HG02588 (cell line): ENCODE measurements at regions not wholly inside any gene's neighbourhood (a gene's known extent, or its start where the extent isn't known, plus 50 kb on each side); places are given as distances from the start of the nearest gene placed in this dataset.

Experiments used
- ATAC-seq: cut with Tn5 transposase; IDR thresholded peaks from one replicate; pipeline ENCODE4 v1.9.1; 2021; ENCODE audit warnings: mild to moderate bottlenecking, moderate library complexity; ENCODE audit not compliant: unreplicated experiment

DNA sequence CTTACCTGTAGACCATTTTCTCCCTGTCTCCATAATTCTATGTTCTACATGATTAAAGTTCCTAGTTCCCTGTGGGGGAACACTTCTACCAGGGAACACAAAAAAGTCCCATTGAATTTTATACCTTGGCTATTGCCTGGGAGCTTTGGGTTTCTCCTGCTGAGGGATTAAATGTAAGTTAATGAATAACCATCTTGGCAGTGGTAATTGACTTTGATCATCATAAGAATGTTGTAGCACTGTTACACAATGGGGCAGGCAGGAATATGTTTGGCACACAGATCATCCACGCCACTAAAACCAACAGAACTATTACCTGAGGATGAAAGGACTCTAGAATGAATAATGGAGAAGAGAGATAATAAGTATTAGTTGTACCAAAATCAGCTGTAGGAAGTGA, 1106.2 kb upstream of the GJE1 start:
- no peak for ATAC-seq

DNA sequence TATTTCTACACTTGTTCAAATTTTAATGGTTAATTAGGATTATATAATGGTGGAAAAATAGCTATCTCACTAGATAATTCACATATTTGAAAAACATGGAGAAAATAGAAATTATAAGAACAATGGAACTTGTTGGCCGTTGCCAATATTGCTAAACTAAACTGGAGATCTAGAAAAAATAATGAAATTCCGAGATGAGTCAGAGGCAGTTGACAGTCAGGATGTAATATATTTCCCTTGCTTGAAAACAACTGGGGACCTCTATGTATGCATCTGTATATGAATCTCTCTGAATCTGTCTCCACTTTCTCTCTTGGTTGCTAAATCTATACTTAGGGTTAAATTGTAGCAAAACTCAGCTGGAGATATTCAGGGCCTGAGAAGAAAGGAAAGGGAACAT, 1108.2 kb upstream of the GJE1 start:
- no peak for ATAC-seq

DNA sequence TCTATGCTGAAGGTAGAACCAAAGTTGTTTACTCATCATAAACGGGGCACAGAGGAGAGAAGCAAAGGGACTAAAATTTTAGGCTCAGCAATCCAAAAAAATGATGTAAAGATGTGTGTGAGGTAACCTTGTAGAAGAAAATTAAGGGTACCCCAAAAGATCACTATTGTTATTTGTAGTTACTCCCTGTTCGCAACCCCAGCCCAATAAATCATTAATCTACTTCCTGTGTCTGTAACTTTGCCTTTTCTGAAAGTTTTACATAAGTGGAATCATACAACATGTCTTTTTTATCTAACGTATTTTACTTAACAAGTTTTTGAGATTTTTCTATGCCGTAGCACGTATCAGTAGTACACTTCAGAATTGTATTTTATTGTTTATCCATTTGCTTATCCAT, 1114.8 kb upstream of the GJE1 start:
- ATAC-seq, result no peak

DNA sequence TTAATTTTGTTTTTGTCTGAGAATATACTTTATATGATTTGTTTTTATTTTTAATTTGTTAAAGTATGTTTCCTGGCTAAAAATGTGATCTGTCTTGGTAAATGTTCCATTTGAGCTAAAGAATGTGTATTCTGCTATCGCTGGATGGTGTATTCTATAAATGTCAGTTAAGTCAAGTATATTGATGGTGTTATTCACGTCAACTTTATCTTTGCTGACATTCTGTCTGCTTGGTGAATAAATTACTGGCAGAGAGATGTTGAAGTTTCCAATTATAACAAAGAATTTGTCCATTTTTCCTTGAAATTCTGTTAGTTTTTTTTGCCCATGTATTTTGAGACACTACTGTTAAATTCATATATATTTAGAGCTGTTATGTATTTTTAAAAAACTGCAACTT, 1131.8 kb upstream of the GJE1 start:
- no peak for ATAC-seq

DNA sequence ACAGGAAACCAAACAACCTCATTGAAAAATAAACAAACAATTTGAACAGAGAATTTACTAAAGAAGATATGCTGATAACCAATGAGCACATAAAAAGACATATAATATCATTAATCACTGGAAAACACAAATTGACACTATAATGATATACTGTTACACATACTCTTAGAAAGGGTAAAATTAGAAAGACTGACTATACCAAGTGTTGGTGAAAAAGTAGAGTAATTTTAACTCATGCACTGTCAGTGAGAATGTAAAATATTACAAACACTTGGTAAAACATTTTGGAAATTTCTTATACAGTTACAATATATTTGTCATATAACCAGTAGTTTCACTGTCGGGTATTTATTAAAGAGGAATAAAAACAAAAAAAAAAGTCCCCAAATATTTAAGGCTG, 1139.2 kb upstream of the GJE1 start:
- no peak for ATAC-seq

DNA sequence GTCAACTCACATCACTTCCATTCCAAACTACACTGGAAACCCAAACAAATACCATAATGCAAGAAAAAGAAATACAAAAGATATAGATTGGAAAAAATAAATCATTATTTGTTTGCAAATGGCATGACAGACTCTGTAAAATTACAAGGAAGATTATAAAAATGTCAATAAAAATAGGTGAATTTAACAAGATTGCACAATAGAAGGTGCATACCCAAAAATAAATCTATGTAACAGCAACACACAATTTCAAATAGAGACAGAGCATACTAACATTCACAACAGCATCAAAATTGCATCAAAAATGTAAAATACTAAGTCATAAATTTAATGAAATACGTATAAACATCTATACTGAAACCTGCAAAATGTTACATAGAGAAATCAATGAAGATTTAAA, 1140.0 kb upstream of the GJE1 start:
- no peak for ATAC-seq

DNA sequence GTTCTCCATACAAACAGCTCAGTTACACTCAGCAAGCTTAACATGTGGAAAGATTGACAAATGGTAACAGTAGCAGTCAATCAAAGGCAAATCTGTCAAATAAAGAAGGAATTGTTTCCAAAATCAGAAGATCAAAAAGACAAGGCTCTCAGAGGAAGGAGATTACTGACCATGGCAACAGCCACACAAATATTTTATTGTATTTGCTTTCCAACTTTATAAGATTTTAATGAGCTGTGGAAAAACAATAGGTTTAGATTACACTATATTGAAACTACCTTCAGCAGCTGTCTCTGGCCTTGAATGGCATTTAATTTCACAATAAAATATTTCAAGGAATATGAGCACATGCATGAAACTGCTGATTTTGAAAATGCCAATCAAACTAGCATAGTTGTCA, 1143.9 kb upstream of the GJE1 start:
- no peak for ATAC-seq

DNA sequence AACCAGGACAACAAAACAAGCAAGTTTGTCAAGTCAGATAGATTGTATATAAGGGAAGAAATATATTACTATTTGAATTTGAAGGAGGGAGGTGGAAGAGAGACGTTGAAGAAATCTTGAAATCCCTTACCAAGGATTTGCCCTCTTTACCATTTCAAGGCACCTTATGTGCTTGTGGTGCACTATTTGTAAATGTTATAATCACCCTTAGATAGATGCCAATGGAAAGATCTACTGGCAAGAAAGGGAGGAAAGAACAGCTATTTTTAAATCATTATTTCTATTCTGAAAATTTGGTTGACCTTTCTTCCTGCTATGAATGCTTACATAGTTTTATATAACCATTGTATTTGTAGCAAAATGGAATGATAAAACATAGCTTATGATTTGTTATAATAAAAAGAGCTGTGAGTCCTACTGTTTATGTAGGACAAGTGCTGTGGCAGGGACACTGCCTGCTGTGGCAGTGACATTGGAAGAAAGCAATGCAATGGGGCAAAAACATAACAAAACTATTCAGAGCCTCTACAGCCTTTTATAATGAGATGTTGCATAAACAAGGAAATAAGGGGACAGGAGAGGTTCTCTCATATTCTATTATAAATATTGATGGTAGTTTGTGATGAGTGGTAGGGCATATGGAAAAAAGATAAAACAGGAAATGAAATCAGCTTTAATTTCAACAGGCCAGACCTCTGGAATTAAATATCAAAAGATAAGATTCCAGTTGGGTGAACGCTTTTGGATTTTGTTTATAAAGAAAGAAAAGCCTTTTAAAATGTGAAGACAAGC, 1145.2 kb upstream of the GJE1 start:
- ATAC-seq, result no peak

DNA sequence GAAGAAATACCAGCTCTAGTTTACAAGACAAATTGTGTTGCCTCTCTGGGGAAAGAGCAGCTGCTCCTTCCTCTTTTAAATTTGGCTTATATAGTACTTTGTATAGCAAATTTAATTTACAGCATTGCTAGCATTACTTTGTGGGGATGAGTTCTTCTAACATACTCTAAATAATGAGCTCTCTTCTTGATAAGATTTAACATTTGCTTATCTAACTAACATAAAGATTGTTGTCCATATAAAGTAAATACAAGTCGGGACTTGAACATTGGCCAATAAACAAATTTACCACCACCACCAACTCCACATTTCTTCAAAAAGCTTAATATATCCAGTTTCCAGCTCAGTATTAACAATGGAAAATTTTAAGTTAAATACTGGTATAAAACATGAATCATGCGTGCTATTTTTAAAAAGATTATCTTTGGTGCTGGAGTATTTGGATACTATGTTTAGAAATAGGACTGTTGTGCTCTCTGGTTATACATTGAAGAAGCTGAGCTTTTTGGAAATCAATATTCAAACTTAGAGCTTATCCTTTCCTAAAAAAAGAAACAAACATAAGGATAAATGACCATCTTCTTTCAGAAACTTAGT, 1146.9 kb upstream of the GJE1 start:
- no peak for ATAC-seq

DNA sequence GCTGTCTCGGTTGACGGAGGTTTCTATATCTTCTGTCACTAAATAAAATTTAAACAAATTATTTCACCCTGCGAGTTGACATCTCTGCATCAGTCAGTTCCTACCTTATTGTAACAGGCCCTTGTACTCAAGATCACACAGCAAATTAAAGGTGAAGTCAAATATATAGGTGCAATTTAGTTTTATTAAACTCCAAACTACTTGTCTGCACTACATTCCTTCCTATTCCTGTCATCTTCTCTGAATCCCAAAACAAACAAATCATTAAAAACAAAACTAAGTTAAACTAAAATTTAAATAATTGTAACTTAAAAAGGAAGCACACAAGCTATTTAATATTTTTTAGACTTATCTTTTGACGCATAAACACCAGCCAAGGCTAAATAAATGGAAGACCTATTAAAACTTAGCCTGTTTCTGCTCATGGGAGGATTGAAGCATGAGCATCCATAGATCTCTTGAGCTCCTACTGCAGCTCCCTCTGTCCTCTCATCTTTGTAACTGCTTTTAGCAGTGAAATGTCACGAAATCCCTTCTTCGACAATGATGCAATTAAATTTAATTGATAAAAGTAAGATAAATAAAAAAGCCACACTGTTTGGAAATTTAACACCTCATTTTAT, 1152.3 kb upstream of the GJE1 start:
- no peak for ATAC-seq

DNA sequence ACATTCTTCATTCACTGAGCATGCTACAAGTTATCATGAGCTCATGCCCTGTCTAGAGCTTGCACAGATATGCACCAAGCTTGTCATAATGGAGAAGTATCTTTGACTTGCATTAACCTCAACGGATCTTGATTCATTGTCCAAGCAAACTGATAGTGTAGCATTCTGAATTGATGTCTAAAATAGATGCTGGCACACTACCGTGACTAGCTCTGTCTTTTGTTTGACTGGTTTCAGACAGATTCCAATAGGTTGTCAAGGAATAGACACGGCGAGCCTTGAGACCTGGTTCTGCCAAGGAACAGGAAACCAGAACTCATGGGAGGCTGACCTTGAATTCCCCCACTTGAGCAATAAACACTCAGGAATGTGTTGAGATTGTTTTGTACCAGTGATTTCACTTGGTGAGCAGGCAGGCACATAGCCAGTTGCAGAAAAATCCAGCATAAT, 1153.1 kb upstream of the GJE1 start:
- no peak for ATAC-seq

DNA sequence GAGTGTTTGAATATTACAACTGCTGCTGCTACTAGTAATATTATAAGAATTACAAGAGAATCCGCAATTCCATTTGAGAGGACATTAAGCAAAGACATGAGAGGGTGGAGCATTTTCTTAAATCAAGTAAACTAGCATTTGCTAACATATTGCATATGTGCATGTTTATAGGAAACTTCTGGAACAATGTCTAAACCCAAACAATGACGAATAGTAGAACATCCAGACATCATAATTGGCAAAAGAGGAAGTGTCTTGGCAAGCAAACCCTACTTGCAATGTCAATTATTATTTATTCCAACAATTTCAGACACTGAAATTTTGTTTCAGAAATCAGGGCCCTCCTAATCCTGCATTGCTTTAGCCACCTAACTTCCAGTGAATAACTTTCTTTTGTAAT, 1155.3 kb upstream of the GJE1 start:
- no peak for ATAC-seq

DNA sequence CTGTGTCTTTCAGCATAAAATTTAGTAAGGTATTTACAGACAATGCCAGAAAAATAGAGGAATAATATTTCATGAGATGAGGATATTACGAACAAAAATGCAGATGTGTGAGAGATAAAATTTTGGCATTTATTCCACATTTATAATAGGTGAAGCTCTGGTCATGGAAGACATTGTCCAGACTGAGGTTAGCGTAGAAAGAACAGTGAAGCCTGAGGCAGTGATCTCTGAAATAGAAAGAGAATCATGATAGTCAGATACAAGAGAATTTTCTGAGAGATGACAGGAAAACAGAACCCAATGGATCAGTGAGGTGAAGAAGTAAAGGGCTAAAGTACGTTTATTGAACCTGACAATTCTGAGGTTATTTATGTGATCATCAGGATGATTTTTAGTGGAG, 1155.9 kb upstream of the GJE1 start:
- no peak for ATAC-seq

DNA sequence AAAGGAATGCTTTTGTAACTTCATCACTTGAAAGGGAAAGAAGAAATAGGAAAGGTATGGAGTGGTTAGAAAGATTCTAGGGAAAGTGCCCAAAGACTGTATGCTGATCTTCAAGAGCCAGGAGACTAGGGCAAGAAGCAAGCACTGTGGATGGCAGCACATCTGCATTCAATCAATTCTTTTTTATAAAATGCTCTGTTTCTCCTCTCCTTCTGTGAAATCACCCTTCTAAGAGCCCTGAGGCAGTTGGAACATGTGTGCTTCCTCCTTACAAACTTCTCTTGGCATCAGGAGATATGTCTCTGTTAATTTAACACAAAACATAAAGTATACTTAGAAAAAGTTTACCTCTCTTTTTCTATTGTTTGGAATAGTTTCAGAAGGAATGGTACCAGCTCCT, 1162.2 kb upstream of the GJE1 start:
- ATAC-seq, result no peak

DNA sequence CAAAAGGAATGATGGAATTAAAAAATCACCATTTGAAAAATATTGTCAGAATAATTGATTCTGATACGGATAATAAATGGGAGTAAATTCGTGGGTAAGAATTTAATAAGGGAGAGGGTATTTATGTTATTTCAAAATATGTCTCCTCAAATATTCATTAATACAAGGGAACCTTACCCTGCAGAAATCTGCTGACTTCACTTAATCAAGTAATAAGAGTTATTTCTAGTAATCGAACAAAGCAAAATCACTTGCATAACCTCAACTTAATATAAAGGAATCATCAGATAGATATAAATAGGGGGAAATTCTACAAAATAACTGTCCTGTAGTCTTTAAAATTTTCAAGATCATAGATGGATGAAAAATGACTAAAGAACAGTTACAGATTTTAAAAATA, 1164.7 kb upstream of the GJE1 start:
- ATAC-seq, result no peak

DNA sequence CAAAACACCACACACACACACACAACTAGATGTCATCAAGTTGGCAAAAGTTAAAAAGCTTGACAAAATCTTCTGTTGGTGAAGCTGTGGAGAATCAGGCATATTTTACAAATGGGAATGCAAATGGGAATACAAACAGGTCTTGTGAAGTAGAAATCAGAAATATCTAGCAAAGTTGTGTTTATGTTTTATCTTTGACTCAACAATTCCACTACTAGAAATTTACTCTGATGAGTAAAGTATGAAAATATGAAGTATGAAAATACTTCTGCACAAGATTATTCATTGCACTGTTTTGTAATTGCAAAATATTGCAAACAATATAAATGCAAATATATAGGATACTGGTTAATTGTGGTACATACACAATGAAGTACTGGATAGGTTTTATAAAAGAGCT, 1166.0 kb upstream of the GJE1 start:
- ATAC-seq, result no peak

DNA sequence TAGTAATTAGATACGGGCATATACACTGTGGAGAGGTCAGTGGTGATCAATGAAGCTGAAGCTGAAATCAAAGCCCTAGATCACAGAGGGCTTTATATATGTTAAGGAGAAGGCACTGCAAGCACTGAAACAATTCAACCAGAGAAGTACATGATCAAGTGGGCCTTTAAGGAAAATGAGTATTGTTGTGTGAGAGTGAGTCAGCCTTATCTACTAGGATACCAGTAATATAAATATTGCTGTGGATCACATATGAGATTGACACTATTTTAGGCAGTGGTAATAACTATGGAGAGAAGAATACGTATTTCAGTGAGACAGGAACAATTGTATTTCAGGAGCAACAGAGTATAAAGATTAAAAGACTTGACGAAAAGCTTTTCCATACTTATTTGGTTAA, 1172.2 kb upstream of the GJE1 start:
- no peak for ATAC-seq

DNA sequence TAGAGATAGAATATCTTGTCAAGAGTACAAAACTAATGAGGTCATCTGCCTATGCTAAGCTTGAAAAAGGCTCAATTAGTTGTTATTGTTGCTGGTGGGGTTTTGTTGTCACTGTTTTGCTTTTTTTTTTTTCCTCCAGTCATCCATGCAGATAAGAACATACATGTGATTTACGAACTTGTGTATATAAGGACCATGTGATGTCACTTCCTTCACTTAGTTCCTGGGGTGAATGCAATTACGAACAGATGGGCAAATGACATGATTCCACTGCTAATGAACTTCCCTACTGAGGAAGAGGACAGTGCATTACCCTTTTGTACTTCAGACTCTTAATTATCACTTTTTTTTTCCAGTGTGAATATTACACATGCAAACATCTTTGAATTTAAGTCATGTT, 1175.3 kb upstream of the GJE1 start:
- ATAC-seq, result no peak

DNA sequence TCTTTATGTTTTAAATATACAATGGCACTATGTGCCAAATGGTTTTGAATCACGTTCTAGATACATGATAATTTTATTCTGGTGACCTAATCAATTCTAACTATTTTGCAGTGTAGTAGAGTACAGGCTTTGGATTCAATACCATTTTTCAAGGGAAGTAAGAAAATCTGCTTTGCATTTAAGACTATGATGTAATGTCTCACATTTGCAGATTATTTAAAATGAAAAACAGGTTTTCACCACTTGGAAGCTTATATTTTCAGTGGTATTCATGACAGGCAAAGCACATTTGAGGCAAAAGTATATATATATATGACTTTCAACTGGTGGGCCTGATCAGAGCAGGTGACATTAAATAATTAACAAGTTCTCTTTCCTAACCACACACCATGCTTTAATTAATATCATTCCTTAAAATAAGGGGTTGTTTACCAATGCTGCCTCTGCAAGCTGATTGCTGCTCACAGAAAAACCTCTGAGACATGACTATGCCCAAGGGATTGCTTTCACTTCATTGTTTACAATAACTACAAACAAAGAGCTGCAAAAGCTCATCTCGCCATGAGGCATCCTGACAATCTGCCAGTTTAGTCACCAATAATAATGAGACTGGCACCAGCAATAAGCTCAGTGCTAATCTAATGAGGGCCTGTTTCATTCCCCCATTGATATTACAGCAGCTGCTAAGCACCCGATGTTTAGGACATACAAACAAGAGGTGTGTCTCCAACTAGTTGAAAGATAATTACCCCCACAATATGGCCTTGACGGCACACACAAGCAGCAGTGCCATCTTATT, 1176.0 kb upstream of the GJE1 start:
- ATAC-seq, result no peak

DNA sequence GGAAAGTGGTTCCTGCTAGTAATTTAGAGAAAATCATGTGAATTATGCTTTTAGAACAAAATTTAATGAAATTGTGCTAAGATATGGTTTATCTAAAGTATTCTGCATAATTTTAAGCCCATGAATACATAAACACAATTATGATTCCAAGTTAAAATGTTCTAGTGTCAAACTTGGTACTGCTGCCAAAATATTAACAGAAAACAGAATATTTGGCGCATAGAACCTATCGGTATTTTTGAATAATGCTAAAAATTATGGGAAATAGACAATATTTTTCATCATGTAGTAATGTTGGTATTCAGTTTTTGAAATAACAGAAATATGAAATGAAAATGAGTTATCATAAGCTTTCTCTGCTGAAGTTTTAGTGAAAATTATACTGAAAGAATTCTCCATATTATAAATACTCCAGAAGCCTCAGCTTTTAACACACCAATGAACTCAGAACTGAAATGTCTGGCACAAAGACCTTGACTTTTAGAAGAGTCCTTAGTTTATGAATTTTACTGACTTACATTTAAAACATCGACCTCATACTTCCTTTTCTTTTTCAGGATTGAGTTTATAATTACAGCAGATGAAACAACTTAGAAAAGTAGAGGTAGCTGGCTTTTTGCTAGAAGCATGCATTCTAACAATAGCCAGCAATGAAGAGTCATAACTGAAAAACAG, 1192.3 kb upstream of the GJE1 start:
- ATAC-seq, result no peak

DNA sequence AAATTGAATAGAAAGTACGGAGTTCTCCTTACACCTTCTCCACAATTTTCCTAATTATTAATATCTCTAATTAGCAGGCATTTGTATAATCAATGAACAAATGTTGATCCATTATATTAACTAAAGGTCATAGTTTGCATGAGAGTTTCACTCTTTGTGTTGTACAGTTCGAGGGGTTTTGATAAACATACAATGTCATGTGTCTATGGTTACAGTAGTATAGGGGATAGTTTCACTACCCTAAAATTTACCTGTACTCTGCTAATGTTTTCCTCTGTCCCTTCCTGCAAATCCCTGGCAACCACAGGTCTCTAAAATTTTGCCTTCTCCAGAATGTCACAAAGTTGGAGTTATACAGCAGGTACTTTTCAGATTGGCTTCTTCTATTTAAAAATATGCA, 1199.8 kb upstream of the GJE1 start:
- no peak for ATAC-seq
